SU-DHL-6 (cell line): ENCODE measurements at regions not wholly inside any gene's neighbourhood (a gene's known extent, or its start where the extent isn't known, plus 50 kb on each side); places are given as distances from the start of the nearest gene placed in this dataset.

Experiments
- H2AFZ ChIP-seq: fragments of 200-600 bp; sonication (generic); 2 replicates; pipeline ENCODE4 v1.6.1; 2014; ENCODE audit warnings: low read depth, mild to moderate bottlenecking, moderate library complexity, mixed read lengths, antibody characterized with exemption, low read length; ENCODE audit not compliant: severe bottlenecking
- H3F3A ChIP-seq: fragments of 200-600 bp; shearing (Covaris generic); 2 replicates; pipeline ENCODE4 v1.6.0; 2016; ENCODE audit warnings: antibody characterized with exemption, mild to moderate bottlenecking; ENCODE audit not compliant: insufficient read depth
- H3K27ac ChIP-seq: fragments of 200-600 bp; sonication (generic); 2 replicates; pipeline ENCODE4 v1.5.1; 2016; ENCODE audit warnings: low read depth, mild to moderate bottlenecking, low read length, moderate library complexity, mixed read lengths
- H3K27me3 ChIP-seq: fragments of 200-600 bp; sonication (generic), shearing (Covaris generic); 2 replicates; pipeline ENCODE4 v1.6.0; 2014; ENCODE audit warnings: mild to moderate bottlenecking, low read length
- H3K36me3 ChIP-seq: fragments of 200-600 bp; sonication (generic); 2 replicates; pipeline ENCODE4 v1.6.1; 2014; ENCODE audit warnings: mild to moderate bottlenecking, low read length, mixed read lengths
- H3K4me2 ChIP-seq: fragments of 300-600, 200-600 bp; shearing (Covaris generic), sonication (generic); 2 replicates; pipeline ENCODE4 v1.6.0; 2014; ENCODE audit warnings: low read length, low read depth, mild to moderate bottlenecking; ENCODE audit not compliant: poor library complexity, severe bottlenecking
- H3K4me3 ChIP-seq: fragments of 200-600 bp; sonication (generic); 2 replicates; pipeline ENCODE4 v1.5.1; 2014; ENCODE audit warnings: antibody characterized with exemption, low read length, mild to moderate bottlenecking, mixed read lengths; ENCODE audit not compliant: insufficient read depth, poor library complexity, severe bottlenecking
- H3K79me2 ChIP-seq: fragments of 200-600 bp; sonication (generic); 2 replicates; pipeline ENCODE4 v1.6.1; 2014; ENCODE audit warnings: mild to moderate bottlenecking, low read length, moderate library complexity; ENCODE audit not compliant: insufficient read depth
- H3K9ac ChIP-seq: fragments of 200-600 bp; sonication (generic); 2 replicates; pipeline ENCODE4 v1.7.0; 2014; ENCODE audit warnings: mild to moderate bottlenecking, low read length
- H3K9me2 ChIP-seq: fragments of 200-600 bp; sonication (generic); replicated peaks from 2 replicates; pipeline ENCODE4 v1.6.1; 2014; ENCODE audit warnings: low read length; ENCODE audit not compliant: insufficient read depth
- H3K9me3 ChIP-seq: fragments of 200-600 bp; sonication (generic); 2 replicates; pipeline ENCODE4 v1.6.1; 2014; ENCODE audit warnings: low read length, mixed read lengths; ENCODE audit not compliant: insufficient read depth
- H4K20me1 ChIP-seq: fragments of 200-600 bp; sonication (generic); 2 replicates; pipeline ENCODE4 v1.6.1; 2014; ENCODE audit warnings: low read depth, mild to moderate bottlenecking, antibody characterized with exemption, low read length, moderate library complexity, mixed read lengths
- CTCF ChIP-seq: fragments of 200-600 bp; sonication (generic); IDR thresholded peaks from one replicate; pipeline ENCODE4 v1.5.1; 2017; ENCODE audit warnings: antibody characterized with exemption, mild to moderate bottlenecking, low read length, moderate library complexity; ENCODE audit not compliant: insufficient read depth, poor library complexity, severe bottlenecking
- EZH2phosphoT487 ChIP-seq: fragments of 200-600 bp; sonication (generic), shearing (Covaris generic); conservative IDR thresholded peaks from 2 replicates; pipeline ENCODE4 v1.6.1; 2018; ENCODE audit warnings: mild to moderate bottlenecking, antibody characterized with exemption, low read length, moderate library complexity, mixed read lengths

- no peaks in the 10 kb centered on the region for H3K79me2 ChIP-seq
Measured at GRCh38 chr20:57034001-57034400, 232.4 kb downstream of the BMP7 start.

GRCh38 chr20:57037689-57038088 lies 228.8 kb downstream of the BMP7 start:
- Histone ChIP-seq H3K9ac (no peak overlapping the region), H2AFZ (no peak overlapping the region)
- TF ChIP-seq EZH2phosphoT487 (no peak), CTCF (no peak)

More at GRCh38 chr20:57034001-57034400, 232.4 kb downstream of the BMP7 start:
- no peak overlapping the region for H3K27ac ChIP-seq
- no peak overlapping the region for H3K4me2 ChIP-seq
- no peak for TF ChIP-seq EZH2phosphoT487
- TF ChIP-seq CTCF, result no peak
- H2AFZ ChIP-seq, result no peak overlapping the region
- H3K9ac ChIP-seq, result no peak overlapping the region
- no peaks in the 10 kb centered on the region for H3K36me3 ChIP-seq
- no peak overlapping the region for H3K4me3 ChIP-seq
- no peaks in the 10 kb centered on the region for H4K20me1 ChIP-seq
- no peaks in the 10 kb centered on the region for H3F3A ChIP-seq
- H3K27me3 ChIP-seq, result 0 out of 2 replicates have a peak, but pooled peaks cover 3% of the 10 kb centered on the region
- H3K9me3 ChIP-seq, result no peaks in the 10 kb centered on the region
- H3K9me2 ChIP-seq, result no peaks in the 10 kb centered on the region

GRCh38 chr20:57038608-57039440 lies 227.6 kb downstream of the BMP7 start:
- H3K4me2 ChIP-seq, result no peak overlapping the region
- no peaks in the 10 kb centered on the region for H3K36me3 ChIP-seq
- no peak overlapping the region for H3K27ac ChIP-seq
- 0 out of 2 replicates have a peak, but pooled peaks cover 3% of the 10 kb centered on the region for H3K27me3 ChIP-seq
- H3K9me2 ChIP-seq, result no peaks in the 10 kb centered on the region
- H3K9me3 ChIP-seq, result no peaks in the 10 kb centered on the region
- no peaks in the 10 kb centered on the region for H3K79me2 ChIP-seq
- no peaks in the 10 kb centered on the region for H3F3A ChIP-seq
- no peak overlapping the region for H3K4me3 ChIP-seq
- TF ChIP-seq CTCF (no peak), EZH2phosphoT487 (no peak)
- H4K20me1 ChIP-seq, result no peaks in the 10 kb centered on the region
- no peak overlapping the region for H2AFZ ChIP-seq
- no peak overlapping the region for H3K9ac ChIP-seq

More at GRCh38 chr20:57037689-57038088, 228.8 kb downstream of the BMP7 start:
- Histone ChIP-seq H3K27me3 (0 out of 2 replicates have a peak, but pooled peaks cover 3% of the 10 kb centered on the region), H3K27ac (no peak overlapping the region), H3F3A (no peaks in the 10 kb centered on the region), H3K4me3 (no peak overlapping the region), H3K9me3 (no peaks in the 10 kb centered on the region), H3K36me3 (no peaks in the 10 kb centered on the region), H3K9me2 (no peaks in the 10 kb centered on the region), H3K79me2 (no peaks in the 10 kb centered on the region), H3K4me2 (no peak overlapping the region), H4K20me1 (no peaks in the 10 kb centered on the region)
